ENCODE measurements at regions not wholly inside any gene's neighbourhood (a gene's known extent, or its start where the extent isn't known, plus 50 kb on each side); places are given as distances from the start of the nearest gene placed in this dataset.

- DNase-seq (ENCODE audit: low read depth) = no peak
Observed at GRCh38 chr13:50104493-50104892, 89.2 kb downstream of the KCNRG start.

- no peak for DNase-seq (ENCODE audit: low read depth)
Observed at GRCh38 chr13:50106559-50106958, 91.3 kb downstream of the KCNRG start.

GRCh38 chr13:50107205-50107604 is 92.0 kb downstream of the KCNRG start:
- DNase-seq (ENCODE audit: low read depth) = no peak

GRCh38 chr13:50114961-50115360 is 99.7 kb downstream of the KCNRG start:
- no peak for DNase-seq (ENCODE audit: low read depth)

GRCh38 chr13:50115695-50116094 is 100.5 kb downstream of the KCNRG start:
- DNase-seq (ENCODE audit: low read depth) = no peak

GRCh38 chr13:50116430-50116973 is 101.3 kb downstream of the KCNRG start:
- DNase-seq (ENCODE audit: low read depth) = no peak

GRCh38 chr13:50119591-50119990 is 104.3 kb downstream of the KCNRG start:
- DNase-seq (ENCODE audit: low read depth) = no peak

GRCh38 chr13:50122455-50122854 is 107.2 kb downstream of the KCNRG start:
- DNase-seq (ENCODE audit: low read depth) = no peak

GRCh38 chr13:50123002-50123401 is 107.8 kb downstream of the KCNRG start:
- no peak for DNase-seq (ENCODE audit: low read depth)

GRCh38 chr13:50123515-50123861 is 108.2 kb downstream of the KCNRG start:
- no peak for DNase-seq (ENCODE audit: low read depth)

- peak; percentile 55 for DNase-seq (ENCODE audit: low read depth)
Observed at GRCh38 chr13:50123862-50124535, 108.8 kb downstream of the KCNRG start.

GRCh38 chr13:50124536-50125303 is 109.5 kb downstream of the KCNRG start:
- DNase-seq (ENCODE audit: low read depth) = peak; percentile 93

GRCh38 chr13:50125304-50125553 is 110.0 kb downstream of the KCNRG start:
- DNase-seq (ENCODE audit: low read depth) = no peak

GRCh38 chr13:50125554-50126262 is 110.5 kb downstream of the KCNRG start:
- peak; percentile 76 for DNase-seq (ENCODE audit: low read depth)

GRCh38 chr13:50126263-50126992 is 111.2 kb downstream of the KCNRG start:
- no peak for DNase-seq (ENCODE audit: low read depth)

- DNase-seq (ENCODE audit: low read depth) = no peak
Observed at GRCh38 chr13:50126993-50127725, 111.9 kb downstream of the KCNRG start.

GRCh38 chr13:50127726-50128291 is 112.6 kb downstream of the KCNRG start:
- DNase-seq (ENCODE audit: low read depth) = no peak

GRCh38 chr13:50128428-50128931 is 113.2 kb downstream of the KCNRG start:
- no peak for DNase-seq (ENCODE audit: low read depth)

- DNase-seq (ENCODE audit: low read depth) = no peak
Observed at GRCh38 chr13:50129081-50129705, 113.9 kb downstream of the KCNRG start.

GRCh38 chr13:50129706-50130122 is 114.5 kb downstream of the KCNRG start:
- no peak for DNase-seq (ENCODE audit: low read depth)

Measured in activated T-helper 1 cell treated with Interleukin-2 at 50 U/mL for 16 hours (primary cell).